Naive thymus-derived CD8-positive, alpha-beta T cell (primary cell): ENCODE measurements at regions not wholly inside any gene's neighbourhood (a gene's known extent, or its start where the extent isn't known, plus 50 kb on each side); places are given as distances from the start of the nearest gene placed in this dataset.
"Not testable (repeated sequence)": the region's sequence is repeated elsewhere in the genome, so short reads cannot be mapped to it uniquely, and the experiment has no call there.

Experiments used
- ATAC-seq, 2 donors: fragments of 150-1000 bp; cut with Tn5 transposase in 1 of 2; sonication (Bioruptor Pico), chemical (Tn5 transposase) in 1 of 2; 1 replicate in 1 of 2; 2 replicates in 1 of 2; pipeline ENCODE4 v1.10.0; 2021; ENCODE audit warnings: mild to moderate bottlenecking in 2 of 2, moderate library complexity in 2 of 2
- POLR2A ChIA-PET: fragments of 350-600 bp; sonication (Branson Sonifier 250); formaldehyde crosslinking; loops from one replicate; lab custom pipeline; 2021; ENCODE audit warnings: antibody characterized with exemption; lab: Charles Lee
- DNase-seq, 10 donors: peaks; one replicate each; pipeline versions ENCODE4 v3.0.0 to v3.0.0-alpha.2; 2020 to 2022
- H3K27ac Mint-ChIP-seq, 10 donors: one replicate each; pipeline ENCODE4 v1.8.0; 2020 to 2022; ENCODE audit warnings: mild to moderate bottlenecking in 10 of 10, mixed read lengths in 10 of 10, moderate library complexity in 4 of 10, inconsistent platforms in 1 of 10
- H3K27me3 Mint-ChIP-seq, 5 donors: one replicate each; pipeline ENCODE4 v1.8.0; 2021 to 2022; ENCODE audit warnings: mixed read lengths in 5 of 5
- H3K36me3 Mint-ChIP-seq, 3 donors: one replicate each; pipeline ENCODE4 v1.8.0; 2020 to 2022; ENCODE audit warnings: mixed read lengths in 3 of 3, mild to moderate bottlenecking in 2 of 3, inconsistent platforms in 1 of 3
- H3K4me1 Mint-ChIP-seq, 4 donors: one replicate each; pipeline ENCODE4 v1.8.0; 2021 to 2022; ENCODE audit warnings: mixed read lengths in 4 of 4
- H3K4me3 Mint-ChIP-seq, 10 donors: one replicate each; pipeline ENCODE4 v1.8.0; 2020 to 2022; ENCODE audit warnings: mild to moderate bottlenecking in 10 of 10, mixed read lengths in 10 of 10, moderate library complexity in 6 of 10, inconsistent platforms in 1 of 10
- H3K9me3 Mint-ChIP-seq, 9 donors: one replicate each; pipeline ENCODE4 v1.8.0; 2020 to 2022; ENCODE audit warnings: mixed read lengths in 9 of 9, mild to moderate bottlenecking in 3 of 9, inconsistent platforms in 1 of 9, moderate library complexity in 1 of 9

DNA sequence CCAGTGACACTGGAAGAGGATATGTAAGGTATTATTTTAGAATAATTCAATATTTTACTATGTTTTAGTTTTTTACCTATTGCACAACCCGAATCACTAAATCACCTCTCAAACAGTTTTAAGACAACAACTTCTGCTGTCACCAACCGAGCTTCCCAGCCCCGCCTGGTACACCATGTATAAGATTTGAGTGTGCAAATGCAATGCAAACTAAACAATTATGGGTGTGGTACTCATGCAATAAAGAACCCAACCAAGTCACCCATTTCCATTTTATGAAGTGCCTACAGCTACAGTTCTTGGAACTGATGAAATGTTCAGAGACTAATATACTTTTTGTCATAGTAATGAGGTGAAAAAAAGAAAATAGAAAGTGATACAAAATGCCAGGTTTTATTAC lies 256.2 kb downstream of the TAFA4 start:
- no peak for ATAC-seq
- H3K36me3 Mint-ChIP-seq = no peaks in the 10 kb centered on the region
- no peak overlapping the region for H3K27ac Mint-ChIP-seq
- no peak overlapping the region for H3K4me3 Mint-ChIP-seq
- H3K9me3 Mint-ChIP-seq = no peaks in the 10 kb centered on the region
- DNase-seq = no peak
- no peaks in the 10 kb centered on the region for H3K4me1 Mint-ChIP-seq
- POLR2A ChIA-PET = no interaction called here
- H3K27me3 Mint-ChIP-seq = no peaks in the 10 kb centered on the region

DNA sequence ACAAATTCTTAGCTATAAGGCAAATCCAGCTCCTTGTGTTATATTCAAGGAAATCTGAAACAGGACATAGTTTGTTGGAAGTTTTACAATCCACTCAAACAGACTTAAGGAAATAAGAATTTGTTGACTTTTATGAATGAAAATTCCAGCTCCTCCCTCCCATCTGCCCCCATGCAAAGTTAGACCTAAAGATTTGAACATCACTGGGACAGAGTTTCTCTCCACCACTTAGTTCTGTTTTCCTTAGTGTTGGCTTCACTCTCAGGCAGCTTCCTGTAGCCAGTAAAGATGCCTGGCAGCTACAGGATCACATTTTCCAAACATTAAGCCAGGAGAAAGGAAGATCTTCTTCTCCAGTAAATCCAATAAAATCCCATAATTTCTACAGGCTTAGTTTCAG lies 265.0 kb downstream of the TAFA4 start:
- DNase-seq (no peak), ATAC-seq (no peak)
- Mint-ChIP-seq H3K4me3 (no peak overlapping the region), H3K9me3 (no peaks in the 10 kb centered on the region), H3K27ac (no peak overlapping the region), H3K4me1 (no peaks in the 10 kb centered on the region), H3K27me3 (peaks cover 0 to 4% (median 0%) of the 10 kb centered on the region in 5 donors), H3K36me3 (no peaks in the 10 kb centered on the region)
- POLR2A ChIA-PET = no interaction called here

DNA sequence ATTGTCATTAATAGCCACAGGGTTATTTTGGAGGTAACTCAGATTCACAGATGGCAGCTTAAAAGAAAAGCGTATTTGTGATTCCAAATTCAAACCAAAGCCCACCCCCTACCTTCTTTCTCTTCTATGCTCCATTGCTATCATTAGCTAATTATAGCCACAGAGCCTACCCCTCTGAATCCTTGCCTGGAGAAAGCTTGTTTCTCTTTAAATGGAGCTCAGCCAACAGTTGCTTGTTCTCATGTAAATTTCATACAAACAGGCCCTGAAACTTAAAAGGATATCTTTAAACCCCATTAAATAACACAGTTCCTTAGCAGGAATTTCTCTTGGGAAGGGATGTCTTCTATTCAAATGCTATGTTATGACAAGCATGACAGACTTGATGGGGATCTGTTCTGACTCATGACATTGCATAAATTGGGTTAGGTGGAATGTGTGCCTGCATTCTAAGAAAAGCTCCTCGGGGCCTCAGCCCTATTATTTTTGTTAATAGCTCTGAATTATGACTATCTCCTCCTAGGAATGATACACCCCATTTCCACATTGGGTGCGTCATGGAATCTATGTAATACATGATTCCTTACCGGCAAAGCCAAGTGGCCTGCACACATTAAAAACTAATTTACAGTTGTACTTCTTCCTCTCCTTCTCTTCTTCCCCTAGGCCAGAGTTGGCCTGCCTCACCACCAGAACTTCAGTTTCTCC lies 265.8 kb downstream of the TAFA4 start:
- peaks cover 0 to 5% (median 0%) of the 10 kb centered on the region in 5 donors for H3K27me3 Mint-ChIP-seq
- no peak overlapping the region for H3K4me3 Mint-ChIP-seq
- no peaks in the 10 kb centered on the region for H3K4me1 Mint-ChIP-seq
- ATAC-seq = no peak
- no peak for DNase-seq
- no peaks in the 10 kb centered on the region for H3K36me3 Mint-ChIP-seq
- POLR2A ChIA-PET = no interaction called here
- H3K9me3 Mint-ChIP-seq = no peaks in the 10 kb centered on the region
- no peak overlapping the region for H3K27ac Mint-ChIP-seq

DNA sequence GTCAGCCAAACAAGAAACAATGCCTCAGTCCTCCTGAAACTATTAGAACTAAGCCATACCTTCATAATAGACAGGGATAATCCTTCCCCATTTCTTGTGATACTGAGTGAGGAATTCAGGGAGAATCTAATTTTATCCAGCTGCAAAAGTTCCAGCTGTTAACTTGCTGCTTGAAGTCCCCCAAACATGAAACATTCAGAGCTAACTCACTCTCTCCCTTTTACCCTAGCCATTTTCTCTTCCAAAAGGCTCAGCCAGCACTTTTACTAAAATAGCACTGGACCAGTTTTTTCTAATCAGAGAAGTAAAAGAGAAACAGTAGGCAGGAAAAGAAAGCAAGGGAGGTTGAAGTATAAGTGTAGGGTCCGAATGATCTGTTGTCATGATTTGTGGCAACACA lies 268.1 kb downstream of the TAFA4 start:
- Mint-ChIP-seq H3K4me3 (no peak overlapping the region), H3K27me3 (peaks cover 0 to 7% (median 2%) of the 10 kb centered on the region in 5 donors), H3K36me3 (no peaks in the 10 kb centered on the region), H3K9me3 (no peaks in the 10 kb centered on the region), H3K4me1 (no peaks in the 10 kb centered on the region), H3K27ac (no peak overlapping the region)
- DNase-seq = no peak
- POLR2A ChIA-PET = no interaction called here
- no peak for ATAC-seq

DNA sequence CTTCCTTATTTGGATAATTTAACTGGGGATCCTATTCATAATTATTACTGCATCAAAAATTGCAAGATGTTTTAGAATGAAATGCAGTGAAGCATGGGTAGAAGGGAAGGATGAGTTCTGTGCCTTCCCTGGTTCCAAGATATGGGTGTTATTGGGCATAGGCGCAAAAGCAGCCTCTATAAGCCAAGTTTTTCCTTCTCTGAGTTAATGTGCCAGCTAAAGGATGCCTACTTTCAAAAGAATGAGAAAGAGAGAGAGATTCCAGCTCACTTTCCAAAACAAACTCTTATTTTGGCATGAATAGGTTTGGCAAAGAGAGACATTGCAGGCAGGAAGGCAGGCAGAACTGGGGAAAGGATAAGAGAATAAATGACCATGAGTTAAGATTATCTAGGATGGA lies 270.2 kb downstream of the TAFA4 start:
- no peaks in the 10 kb centered on the region for H3K9me3 Mint-ChIP-seq
- peaks cover 0 to 7% (median 2%) of the 10 kb centered on the region in 5 donors for H3K27me3 Mint-ChIP-seq
- H3K4me3 Mint-ChIP-seq = no peak overlapping the region
- no peak for ATAC-seq
- POLR2A ChIA-PET = no interaction called here
- H3K36me3 Mint-ChIP-seq = no peaks in the 10 kb centered on the region
- no peak overlapping the region for H3K27ac Mint-ChIP-seq
- DNase-seq = no peak
- no peaks in the 10 kb centered on the region for H3K4me1 Mint-ChIP-seq

DNA sequence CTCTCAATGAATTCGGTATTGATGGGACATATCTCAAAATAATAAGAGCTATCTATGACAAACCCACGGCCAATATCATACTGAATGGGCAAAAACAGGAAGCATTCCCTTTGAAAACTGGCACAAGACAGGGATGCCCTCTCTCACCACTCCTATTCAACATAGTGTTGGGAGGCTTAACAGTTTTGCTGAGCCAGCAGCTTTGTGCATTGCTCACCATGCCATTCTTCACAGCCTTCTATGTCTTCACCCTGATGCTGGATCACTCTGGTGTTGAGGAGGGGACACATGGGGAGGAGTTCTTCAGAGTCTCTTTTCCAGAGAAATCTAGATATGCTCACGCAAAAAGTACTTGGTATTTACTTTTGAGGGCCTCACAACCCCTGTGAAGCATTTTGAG lies 281.7 kb downstream of the TAFA4 start:
- H3K36me3 Mint-ChIP-seq, H3K27ac Mint-ChIP-seq, ATAC-seq, POLR2A ChIA-PET, H3K27me3 Mint-ChIP-seq, DNase-seq, H3K4me1 Mint-ChIP-seq, H3K4me3 Mint-ChIP-seq, H3K9me3 Mint-ChIP-seq: not testable (repeated sequence)

DNA sequence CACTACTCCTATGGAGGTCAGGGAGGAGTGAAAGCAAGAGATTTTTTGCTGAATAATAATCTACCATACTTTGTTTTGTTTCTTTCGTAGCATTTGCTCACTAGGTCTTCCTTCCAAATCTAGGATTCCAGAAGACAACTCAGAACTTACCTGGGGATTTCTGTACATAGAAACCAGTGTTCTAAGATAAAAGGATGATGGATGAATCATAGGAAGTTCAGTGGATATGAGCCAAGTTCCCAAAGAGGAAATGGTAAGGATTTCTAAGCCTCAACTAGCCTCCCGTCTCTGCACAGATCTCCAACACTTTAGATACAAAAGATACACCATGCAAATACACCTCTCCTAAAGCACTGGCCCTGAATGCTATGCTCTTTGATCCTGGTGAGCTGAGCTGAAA lies 283.9 kb downstream of the TAFA4 start:
- no peaks in the 10 kb centered on the region for H3K36me3 Mint-ChIP-seq
- H3K4me3 Mint-ChIP-seq = no peak overlapping the region

DNA sequence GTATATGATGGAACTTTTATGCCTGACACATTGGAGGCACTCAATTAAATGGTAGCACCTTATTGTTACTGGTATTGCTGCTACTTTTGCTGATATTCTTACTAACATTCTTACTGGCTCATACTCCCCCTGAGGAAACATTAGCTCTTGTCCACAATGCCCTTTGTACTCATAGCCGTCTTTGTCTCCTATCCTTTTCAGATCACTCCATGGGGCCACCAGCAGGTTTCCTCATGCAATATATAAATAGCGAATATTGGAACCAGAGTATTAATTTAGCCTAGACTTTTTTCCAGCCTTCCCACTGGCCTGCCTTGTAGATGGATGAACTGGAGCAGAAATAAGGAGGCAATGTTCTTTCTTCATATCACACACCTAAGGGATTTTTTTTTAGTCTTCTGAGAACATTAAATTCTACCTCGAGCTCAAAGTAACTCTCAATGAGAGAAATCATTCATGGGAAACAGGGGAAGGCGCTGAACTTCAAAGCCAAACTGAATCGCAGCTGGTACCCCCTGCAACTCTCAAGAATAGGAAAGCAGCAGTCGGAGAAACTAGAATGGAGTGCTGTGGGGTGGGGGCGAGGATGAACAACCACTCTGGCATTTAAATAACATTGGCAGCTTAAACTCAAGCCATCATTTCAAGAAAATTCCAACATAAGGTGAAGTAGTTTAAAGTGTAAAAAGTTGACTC lies 300.3 kb downstream of the TAFA4 start:
- Mint-ChIP-seq H3K27me3 (peaks cover 6 to 38% (median 17%) of the 10 kb centered on the region in 5 donors), H3K4me3 (no peak overlapping the region), H3K27ac (no peak overlapping the region), H3K9me3 (peaks cover 0 to 20% (median 2%) of the 10 kb centered on the region in 9 donors), H3K36me3 (no peaks in the 10 kb centered on the region), H3K4me1 (peaks cover 0 to 2% (median 0%) of the 10 kb centered on the region in 4 donors)
- POLR2A ChIA-PET = no interaction called here
- ATAC-seq (no peak), DNase-seq (no peak)

More for the DNA sequence above, 283.9 kb downstream of the TAFA4 start:
- peaks cover 0 to 2% (median 0%) of the 10 kb centered on the region in 9 donors for H3K9me3 Mint-ChIP-seq
- no peak for DNase-seq
- no peak overlapping the region for H3K27ac Mint-ChIP-seq
- no peaks in the 10 kb centered on the region for H3K4me1 Mint-ChIP-seq
- peaks cover 0 to 9% (median 3%) of the 10 kb centered on the region in 5 donors for H3K27me3 Mint-ChIP-seq
- ATAC-seq = no peak
- POLR2A ChIA-PET = no interaction called here

DNA sequence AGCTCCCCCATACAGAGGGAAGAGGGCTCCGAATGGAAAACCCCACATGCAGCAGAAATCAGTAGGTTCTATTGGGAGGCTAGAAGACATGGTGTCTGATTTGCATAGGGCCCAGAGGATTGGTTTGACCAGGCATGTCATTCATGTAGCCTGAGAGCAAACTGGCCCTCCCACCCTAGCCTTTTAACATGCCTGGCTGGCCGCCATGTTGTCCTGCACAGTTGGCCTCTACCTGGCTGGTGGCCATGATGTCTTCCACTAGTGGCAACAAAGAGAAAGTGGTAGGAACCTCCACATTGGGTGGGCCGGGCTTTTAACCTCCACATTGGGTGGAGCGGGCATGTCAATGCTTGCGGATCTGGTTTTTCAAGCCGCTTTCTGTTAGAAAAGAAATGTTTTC lies 312.1 kb downstream of the TAFA4 start:
- peaks cover 0 to 25% (median 3%) of the 10 kb centered on the region in 9 donors for H3K9me3 Mint-ChIP-seq
- no peaks in the 10 kb centered on the region for H3K4me1 Mint-ChIP-seq
- POLR2A ChIA-PET = no interaction called here

DNA sequence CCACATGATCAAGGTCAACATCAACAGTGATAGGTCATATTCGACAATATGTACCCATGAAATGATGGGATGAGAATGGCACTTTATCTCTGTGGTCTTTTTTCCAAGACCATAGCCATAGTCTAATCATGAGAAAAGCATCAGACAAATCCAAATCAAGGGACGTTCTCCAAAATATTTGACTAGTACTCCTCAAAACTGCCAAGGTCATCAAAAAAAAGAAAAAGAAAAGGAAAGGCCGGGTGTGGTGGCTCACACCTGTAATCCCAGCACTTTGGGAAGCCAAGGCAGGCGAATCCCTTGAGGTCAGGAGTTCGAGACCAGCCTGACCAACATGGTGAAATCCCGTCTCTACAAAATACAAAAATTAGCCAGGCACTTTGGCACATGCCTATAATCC lies 318.3 kb downstream of the TAFA4 start:
- Mint-ChIP-seq H3K27me3 (peaks cover 0 to 5% (median 0%) of the 10 kb centered on the region in 5 donors), H3K4me3 (no peak overlapping the region), H3K36me3 (peaks cover 0 to 10% (median under 1%) of the 10 kb centered on the region in 3 donors), H3K27ac (no peak overlapping the region), H3K4me1 (no peaks in the 10 kb centered on the region), H3K9me3 (peaks cover 7 to 22% (median 12%) of the 10 kb centered on the region in 9 donors)
- DNase-seq (no peak), ATAC-seq (no peak)
- POLR2A ChIA-PET = no interaction called here

More for the DNA sequence above, 312.1 kb downstream of the TAFA4 start:
- H3K27me3 Mint-ChIP-seq = peaks cover 0 to 11% (median 2%) of the 10 kb centered on the region in 5 donors
- H3K4me3 Mint-ChIP-seq = no peak overlapping the region
- H3K27ac Mint-ChIP-seq = no peak overlapping the region
- H3K36me3 Mint-ChIP-seq = no peaks in the 10 kb centered on the region
- DNase-seq = no peak
- no peak for ATAC-seq

DNA sequence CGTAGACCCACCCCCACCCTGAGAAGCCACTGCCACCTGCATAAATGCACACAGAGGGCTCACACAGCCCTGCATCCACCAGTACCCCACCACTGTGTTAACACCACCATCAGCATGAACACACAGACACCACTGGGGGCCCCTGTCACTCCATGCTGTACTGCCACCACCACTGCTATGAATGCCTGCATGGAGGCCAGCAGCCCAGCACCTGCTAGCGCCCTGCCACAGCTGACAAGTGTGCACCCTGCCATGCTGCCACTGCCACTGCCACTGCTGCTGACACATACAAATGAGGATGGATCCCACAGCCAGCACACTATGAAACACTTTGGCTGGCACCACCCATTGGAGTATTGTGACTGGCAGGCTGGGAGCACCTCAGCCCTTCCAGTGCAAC lies 361.0 kb downstream of the TAFA4 start:
- peaks cover 0 to 14% (median 3%) of the 10 kb centered on the region in 3 donors for H3K36me3 Mint-ChIP-seq
- H3K27ac Mint-ChIP-seq = no peak overlapping the region
- peaks cover 5 to 19% (median 16%) of the 10 kb centered on the region in 5 donors for H3K27me3 Mint-ChIP-seq
- ATAC-seq (no peak), DNase-seq (no peak)
- H3K9me3 Mint-ChIP-seq = peaks cover 0 to 23% (median 9%) of the 10 kb centered on the region in 9 donors
- no peaks in the 10 kb centered on the region for H3K4me1 Mint-ChIP-seq
- H3K4me3 Mint-ChIP-seq = no peak overlapping the region
- POLR2A ChIA-PET = no interaction called here

DNA sequence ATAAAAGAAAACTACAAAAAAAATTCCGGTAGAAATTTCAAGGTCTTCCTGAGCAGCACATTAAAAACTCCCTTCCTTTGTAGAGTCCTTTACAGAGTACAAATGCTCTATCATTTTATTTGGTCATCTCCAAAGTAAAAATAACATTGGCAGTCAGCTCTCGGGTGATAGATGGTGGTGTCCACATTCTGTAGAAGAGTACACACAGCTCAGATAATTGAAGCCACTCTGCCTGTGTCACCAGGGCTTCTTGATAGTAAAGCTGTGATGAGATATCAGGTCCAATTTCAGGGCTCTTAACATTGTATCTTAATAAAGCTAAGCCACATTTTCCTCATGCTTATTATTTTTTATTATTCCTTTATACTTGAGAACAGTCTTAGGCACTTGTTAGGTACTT lies 371.6 kb downstream of the TAFA4 start:
- Mint-ChIP-seq H3K4me1 (no peaks in the 10 kb centered on the region), H3K9me3 (peaks cover 0 to 1% (median 0%) of the 10 kb centered on the region in 9 donors), H3K4me3 (no peak overlapping the region), H3K27ac (no peak overlapping the region), H3K36me3 (no peaks in the 10 kb centered on the region), H3K27me3 (peaks cover 0 to 3% (median 0%) of the 10 kb centered on the region in 5 donors)
- ATAC-seq (no peak), DNase-seq (no peak)
- POLR2A ChIA-PET = no interaction called here

DNA sequence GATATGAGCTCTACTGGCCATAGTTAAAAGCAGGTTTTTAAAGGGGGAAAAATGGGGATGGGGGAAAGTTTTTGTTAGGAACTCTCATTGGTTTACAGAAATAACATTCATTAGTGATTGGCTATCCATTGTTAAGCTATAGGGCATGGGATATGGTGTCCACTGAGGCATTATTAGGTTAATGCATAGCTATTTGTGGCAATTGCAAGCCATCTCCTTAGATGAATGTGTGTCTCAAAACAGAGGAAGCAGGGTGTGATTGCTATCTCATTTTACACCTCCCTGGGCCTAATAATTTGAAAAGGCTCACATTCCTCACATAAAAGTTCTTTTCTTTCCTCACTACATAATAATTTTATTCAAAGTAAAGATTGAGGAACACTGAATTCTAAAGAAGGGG lies 396.6 kb downstream of the TAFA4 start:
- H3K36me3 Mint-ChIP-seq = peaks cover 0 to 6% (median 4%) of the 10 kb centered on the region in 3 donors
- peaks cover 0 to 19% (median 0%) of the 10 kb centered on the region in 5 donors for H3K27me3 Mint-ChIP-seq
- no peaks in the 10 kb centered on the region for H3K4me1 Mint-ChIP-seq
- DNase-seq = no peak
- H3K27ac Mint-ChIP-seq = no peak overlapping the region
- H3K4me3 Mint-ChIP-seq = no peak overlapping the region
- POLR2A ChIA-PET = no interaction called here
- H3K9me3 Mint-ChIP-seq = peaks cover 0 to 8% (median 0%) of the 10 kb centered on the region in 9 donors
- ATAC-seq = no peak
